ENCODE measurements at regions not wholly inside any gene's neighbourhood (a gene's known extent, or its start where the extent isn't known, plus 50 kb on each side); places are given as distances from the start of the nearest gene placed in this dataset.

DNA sequence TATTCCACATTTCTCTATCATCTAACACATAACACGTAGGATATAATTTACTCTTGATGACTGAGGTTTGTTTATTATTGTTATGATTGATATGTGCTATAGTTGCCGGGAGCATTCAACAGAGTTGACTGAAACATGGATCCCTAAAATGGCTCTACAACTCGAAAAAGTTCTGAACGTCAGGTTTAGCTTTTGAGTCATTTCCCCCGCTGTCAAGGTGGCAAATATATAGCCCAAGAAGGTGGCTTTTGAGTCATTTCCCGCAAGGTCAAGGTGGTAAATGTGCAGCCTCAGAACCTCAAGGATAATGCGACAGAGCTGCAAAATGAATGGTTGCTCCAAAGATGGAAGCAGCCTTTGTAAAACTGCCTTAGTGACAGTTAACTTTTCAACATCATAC lies 104.0 kb downstream of the NIBAN1 start:
- FAIRE-seq = no peak
- TF ChIP-seq ASH2L (IDR thresholded peaks at IDR 0.05; ENCODE audit: low read length) (no peak), EGR1 (IDR thresholded peaks at IDR 0.05; ENCODE audit: borderline replicate concordance, low read depth, low read length) (no peak), HDAC2 (IDR thresholded peaks at IDR 0.05; ENCODE audit: borderline replicate concordance in 1 of 2, low read depth in 2 of 2, low read length in 2 of 2) (no peak), CBX8 (IDR thresholded peaks at IDR 0.05; ENCODE audit: borderline replicate concordance, low read depth, low read length) (no peak), CTBP2 (IDR thresholded peaks at IDR 0.05; ENCODE audit: borderline replicate concordance, insufficient read depth, insufficient read length, low read length) (no peak), CREB1 (IDR thresholded peaks at IDR 0.05) (no peak)

More for the DNA sequence above, 104.0 kb downstream of the NIBAN1 start:
- no peak overlapping the region for H3K18ac ChIP-seq (ENCODE audit: extremely low read depth, low read length)
- H3K79me1 ChIP-seq (ENCODE audit: low read depth, low read length) = no peaks in the 10 kb centered on the region
- no peak overlapping the region for H3K9ac ChIP-seq (replicated peaks in 1 of 4; ENCODE audit: extremely low read depth in 1 of 4, low read depth in 3 of 4, low read length in 3 of 4)
- no peak overlapping the region for H4K5ac ChIP-seq (ENCODE audit: insufficient read length, low read depth, low read length)
- H4K20me1 ChIP-seq (replicated peaks in 1 of 2; ENCODE audit: control insufficient read depth in 1 of 2, insufficient read depth in 2 of 2, low read length in 2 of 2) = peaks cover 0 to 2% of the 10 kb centered on the region in 2 experiments
- POLR2A ChIA-PET (ENCODE audit: partially characterized antibody) = no interaction called here
- no peak overlapping the region for H3K56ac ChIP-seq (replicated peaks; ENCODE audit: insufficient read length, low read depth, low read length)
- H3K23me2 ChIP-seq (ENCODE audit: low read depth, low read length) = no peaks in the 10 kb centered on the region
- H3K4me2 ChIP-seq (ENCODE audit: insufficient read depth in 1 of 2, low read depth in 2 of 2, low read length in 2 of 2) = no peak overlapping the region
- H2BK120ac ChIP-seq (replicated peaks; ENCODE audit: low read depth, low read length) = no peak overlapping the region
- no peak overlapping the region for H3K4me3 ChIP-seq (ENCODE audit: extremely low read depth in 1 of 4, insufficient read depth in 2 of 4, low read depth in 3 of 4, low read length in 4 of 4)
- H2AK5ac ChIP-seq (ENCODE audit: low read depth, low read length) = no peak overlapping the region
- no peaks in the 10 kb centered on the region for H3K9me3 ChIP-seq (ENCODE audit: insufficient read depth in 2 of 2, low read depth in 1 of 2, low read length in 1 of 2)
- no peak overlapping the region for H2BK15ac ChIP-seq (ENCODE audit: low read length)
- no peak overlapping the region for H2AFZ ChIP-seq (ENCODE audit: low read length)
- no peak overlapping the region for H2BK5ac ChIP-seq (ENCODE audit: low read depth, low read length)
- no peak overlapping the region for H3K23ac ChIP-seq (ENCODE audit: insufficient read length)
- no peak overlapping the region for H3K14ac ChIP-seq (ENCODE audit: insufficient read length)
- H4K8ac ChIP-seq (ENCODE audit: extremely low read depth, insufficient read depth, low read length) = no peak overlapping the region
- no peak for DNase-seq (ENCODE audit: low read depth in 1 of 2, low spot score in 2 of 2)
- no peaks in the 10 kb centered on the region for H3K36me3 ChIP-seq (ENCODE audit: control insufficient read depth in 2 of 4, insufficient read depth in 4 of 4, low read length in 3 of 4)
- H3K79me2 ChIP-seq (ENCODE audit: control insufficient read depth in 1 of 2, insufficient read depth in 2 of 2, low read length in 2 of 2) = no peaks in the 10 kb centered on the region
- H3K27ac ChIP-seq (ENCODE audit: low read depth, low read length) = no peak overlapping the region
- 87% methylated on average over 7 of the region's 7 CpGs; no CpG with 5 or more reads in 1 of the 2 experiments for WGBS, 2 experiments (ENCODE audit: extremely low coverage in 1 of 2, insufficient coverage in 1 of 2, insufficient read length in 1 of 2, insufficient replicate concordance in 2 of 2, low coverage in 1 of 2, low lambda C conversion rate in 2 of 2, missing lambda C conversion rate in 1 of 2)
- CTCF ChIA-PET (ENCODE audit: partially characterized antibody) = interaction anchor here (0.9 kb wide), 1 partner anchor 88 kb away, joined by 3 read pairs; no protein-coding TSS in a partner anchor
- no peak overlapping the region for H3K4ac ChIP-seq (replicated peaks; ENCODE audit: insufficient read length, low read depth, low read length)
- H4K91ac ChIP-seq (replicated peaks; ENCODE audit: insufficient read length, low read length) = no peak overlapping the region
- H3K27me3 ChIP-seq (replicated peaks in 1 of 4; ENCODE audit: control insufficient read depth in 3 of 4, extremely low read depth in 1 of 4, insufficient read depth in 3 of 4, low read length in 3 of 4) = peaks cover 0 to 1% (median 0%) of the 10 kb centered on the region in 4 experiments; a peak in 1 of 7 replicates
- H2BK12ac ChIP-seq (ENCODE audit: low read depth, low read length) = no peak overlapping the region
- H3K4me1 ChIP-seq (replicated peaks in 1 of 4; ENCODE audit: control insufficient read depth in 3 of 4, insufficient read depth in 4 of 4, low read length in 3 of 4) = no peaks in the 10 kb centered on the region
- no peak overlapping the region for H2BK20ac ChIP-seq (ENCODE audit: low read length)
